ENCODE measurements at regions not wholly inside any gene's neighbourhood (a gene's known extent, or its start where the extent isn't known, plus 50 kb on each side); places are given as distances from the start of the nearest gene placed in this dataset.
"Not testable (repeated sequence)": the region's sequence is repeated elsewhere in the genome, so short reads cannot be mapped to it uniquely, and the experiment has no call there.

GRCh38 chr3:194250098-194251002, 100.8 kb downstream of the CPN2 start:
- DNase-seq = peak; percentile 46

- DNase-seq = no peak
Measured at GRCh38 chr3:194251007-194251406, 100.1 kb downstream of the CPN2 start.

GRCh38 chr3:194251461-194251860, 99.7 kb downstream of the CPN2 start:
- DNase-seq = no peak

- no peak for DNase-seq
Measured at GRCh38 chr3:194251891-194252560, 99.1 kb downstream of the CPN2 start.

GRCh38 chr3:194253270-194253669, 97.9 kb downstream of the CPN2 start:
- DNase-seq = no peak

GRCh38 chr3:194254040-194254439, 97.1 kb downstream of the CPN2 start:
- no peak for DNase-seq

GRCh38 chr3:194255252-194256039, 95.7 kb downstream of the CPN2 start:
- no peak for DNase-seq

- DNase-seq = no peak
Measured at GRCh38 chr3:194256040-194256945, 94.8 kb downstream of the CPN2 start.

GRCh38 chr3:194257151-194257621, 93.9 kb downstream of the CPN2 start:
- no peak for DNase-seq

GRCh38 chr3:194257916-194258668, 93.0 kb downstream of the CPN2 start:
- no peak for DNase-seq

GRCh38 chr3:194259982-194260766, 91.0 kb downstream of the CPN2 start:
- DNase-seq = no peak

- DNase-seq = no peak
Measured at GRCh38 chr3:194261581-194262063, 89.5 kb downstream of the CPN2 start.

- DNase-seq = no peak
Measured at GRCh38 chr3:194262176-194262924, 88.8 kb downstream of the CPN2 start.

- DNase-seq = no peak
Measured at GRCh38 chr3:194262925-194263305, 88.2 kb downstream of the CPN2 start.

- not testable (repeated sequence) for DNase-seq
Measured at GRCh38 chr3:194264631-194265504, 86.3 kb downstream of the CPN2 start.

GRCh38 chr3:194265505-194265892, 85.6 kb downstream of the CPN2 start:
- peak; percentile 41 for DNase-seq

- DNase-seq = no peak
Measured at GRCh38 chr3:194265996-194266964, 84.8 kb downstream of the CPN2 start.

All from NCI-H1092 treated with DMSO at 0.1 percent for 48 hours (cell line).